Mesothelial cell of epicardium (in vitro differentiated cells): ENCODE measurements at regions not wholly inside any gene's neighbourhood (a gene's known extent, or its start where the extent isn't known, plus 50 kb on each side); places are given as distances from the start of the nearest gene placed in this dataset.
A peak's percentile ranks its signal among the peaks of the same experiment; 100 is the strongest.

Source experiments
- DNase-seq, 2 experiments: peaks; one replicate each; pipeline ENCODE4 v3.0.0; 2021; ENCODE audit warnings: low spot score in 2 of 2; ENCODE audit not compliant: unreplicated experiment in 2 of 2
- H3K27ac Mint-ChIP-seq: 2 replicates; pipeline ENCODE4 v1.8.0; 2021; ENCODE audit warnings: mixed read lengths
- H3K27me3 Mint-ChIP-seq: 2 replicates; pipeline ENCODE4 v1.8.0; 2021; ENCODE audit warnings: low read depth, mixed read lengths
- H3K36me3 Mint-ChIP-seq: 2 replicates; pipeline ENCODE4 v1.8.0; 2021; ENCODE audit warnings: mixed read lengths
- H3K4me1 Mint-ChIP-seq: 2 replicates; pipeline ENCODE4 v1.8.0; 2021; ENCODE audit warnings: mixed read lengths
- H3K4me3 Mint-ChIP-seq: 2 replicates; pipeline ENCODE4 v1.8.0; 2021; ENCODE audit warnings: mild to moderate bottlenecking, moderate library complexity, mixed read lengths
- H3K9me3 Mint-ChIP-seq: 2 replicates; pipeline ENCODE4 v1.8.0; 2021; ENCODE audit warnings: mixed read lengths
- TF ChIP-seq, protein P1 (sequence below): fragments of 200-600 bp; sonication (generic); IDR thresholded peaks from one replicate; pipeline ENCODE4 v1.5.0; 2021; ENCODE audit warnings: antibody characterized with exemption; ENCODE audit not compliant: unreplicated experiment

DNA sequence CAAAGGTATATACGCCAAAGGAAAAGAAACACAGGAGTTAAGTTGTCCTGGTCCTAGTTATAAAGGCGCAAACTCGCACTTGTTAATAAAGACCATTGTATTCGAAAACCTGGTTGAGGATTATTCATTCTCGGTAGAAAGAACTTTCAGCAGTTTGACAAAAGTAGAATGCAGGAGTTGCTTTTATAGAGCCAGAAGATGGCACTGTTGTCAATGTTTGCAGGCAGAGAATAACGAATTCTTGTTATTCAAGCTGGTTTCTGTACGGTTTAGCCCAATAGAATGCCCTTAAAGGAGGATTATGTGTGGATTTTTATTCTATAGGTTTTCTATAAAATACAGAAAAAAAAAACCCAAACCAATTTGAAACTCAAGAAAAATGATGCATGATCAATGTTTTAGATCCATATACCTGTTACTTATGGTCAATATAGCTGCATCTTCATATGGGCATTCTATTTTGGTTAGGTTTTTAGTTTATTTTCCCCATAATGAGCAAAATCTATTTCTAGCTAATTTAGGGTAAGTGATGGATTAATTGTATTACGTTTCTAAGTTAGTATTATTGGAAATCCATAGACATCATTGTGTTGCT lies 510.3 kb downstream of the PLCL1 start:
- TF ChIP-seq, protein P1, sequence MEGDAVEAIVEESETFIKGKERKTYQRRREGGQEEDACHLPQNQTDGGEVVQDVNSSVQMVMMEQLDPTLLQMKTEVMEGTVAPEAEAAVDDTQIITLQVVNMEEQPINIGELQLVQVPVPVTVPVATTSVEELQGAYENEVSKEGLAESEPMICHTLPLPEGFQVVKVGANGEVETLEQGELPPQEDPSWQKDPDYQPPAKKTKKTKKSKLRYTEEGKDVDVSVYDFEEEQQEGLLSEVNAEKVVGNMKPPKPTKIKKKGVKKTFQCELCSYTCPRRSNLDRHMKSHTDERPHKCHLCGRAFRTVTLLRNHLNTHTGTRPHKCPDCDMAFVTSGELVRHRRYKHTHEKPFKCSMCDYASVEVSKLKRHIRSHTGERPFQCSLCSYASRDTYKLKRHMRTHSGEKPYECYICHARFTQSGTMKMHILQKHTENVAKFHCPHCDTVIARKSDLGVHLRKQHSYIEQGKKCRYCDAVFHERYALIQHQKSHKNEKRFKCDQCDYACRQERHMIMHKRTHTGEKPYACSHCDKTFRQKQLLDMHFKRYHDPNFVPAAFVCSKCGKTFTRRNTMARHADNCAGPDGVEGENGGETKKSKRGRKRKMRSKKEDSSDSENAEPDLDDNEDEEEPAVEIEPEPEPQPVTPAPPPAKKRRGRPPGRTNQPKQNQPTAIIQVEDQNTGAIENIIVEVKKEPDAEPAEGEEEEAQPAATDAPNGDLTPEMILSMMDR = peak; percentile 36
- Mint-ChIP-seq H3K36me3 (no peaks in the 10 kb centered on the region), H3K4me3 (no peak overlapping the region), H3K4me1 (no peaks in the 10 kb centered on the region), H3K27me3 (peaks cover 58% of the 10 kb centered on the region), H3K9me3 (no peaks in the 10 kb centered on the region), H3K27ac (no peak overlapping the region)
- no peak for DNase-seq

GRCh38 chr2:198312596-198313483 lies 508.4 kb downstream of the PLCL1 start:
- no peak for DNase-seq
- Mint-ChIP-seq H3K36me3 (no peaks in the 10 kb centered on the region), H3K4me3 (no peak overlapping the region), H3K4me1 (no peaks in the 10 kb centered on the region), H3K9me3 (no peaks in the 10 kb centered on the region), H3K27ac (no peak overlapping the region), H3K27me3 (peaks cover 52% of the 10 kb centered on the region)
- TF ChIP-seq, protein P1 = no peak

DNA sequence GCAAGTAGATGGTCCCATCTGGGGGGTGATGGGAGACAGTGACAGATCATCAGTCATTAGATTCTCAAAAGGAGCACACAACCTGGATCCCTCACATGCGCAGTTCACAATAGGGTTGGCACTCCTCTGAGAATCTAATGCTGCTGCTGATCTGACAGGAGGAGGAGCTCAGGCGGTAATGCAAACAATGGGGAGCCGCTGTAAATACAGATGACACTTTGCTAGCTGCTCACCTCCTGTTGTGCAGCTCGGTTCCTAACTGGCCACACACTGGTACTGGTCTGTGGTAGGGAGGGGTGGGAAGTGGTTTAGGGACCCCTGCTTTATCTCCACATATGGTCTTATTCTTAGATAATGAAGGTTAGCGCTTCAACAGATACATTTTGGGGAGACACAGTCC lies 506.6 kb downstream of the PLCL1 start:
- Mint-ChIP-seq H3K4me3 (no peak overlapping the region), H3K27me3 (peaks cover 52% of the 10 kb centered on the region), H3K9me3 (no peaks in the 10 kb centered on the region), H3K36me3 (no peaks in the 10 kb centered on the region), H3K4me1 (no peaks in the 10 kb centered on the region), H3K27ac (no peak overlapping the region)
- DNase-seq = no peak
- TF ChIP-seq, protein P1 = no peak

DNA sequence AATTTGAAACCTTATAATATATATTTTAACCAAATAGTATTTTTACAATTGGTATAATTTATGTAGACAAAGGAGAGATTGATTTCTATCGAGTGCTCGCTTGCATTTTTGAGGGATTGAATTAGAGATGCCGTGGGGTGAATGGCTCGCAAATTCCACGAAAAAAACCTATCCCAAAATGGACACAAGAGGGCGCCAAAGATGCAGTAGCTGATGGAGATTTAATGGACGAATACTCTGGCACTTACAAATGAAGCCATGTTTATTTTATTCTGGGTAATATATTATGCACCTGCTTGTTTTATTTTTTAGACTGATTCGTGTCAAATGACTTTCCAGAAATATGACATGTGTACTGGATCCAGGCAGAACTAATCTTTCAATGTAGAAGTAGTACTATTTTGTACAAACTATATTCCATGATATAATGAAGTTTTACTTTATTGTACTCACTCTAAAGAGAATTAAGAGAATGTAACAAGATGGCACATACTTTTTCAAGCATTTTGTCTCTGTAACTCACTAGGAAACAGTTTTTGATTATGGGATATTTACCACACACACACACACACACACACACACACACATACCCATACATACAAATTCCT lies 505.4 kb downstream of the PLCL1 start:
- Mint-ChIP-seq H3K27me3 (peaks cover 51% of the 10 kb centered on the region), H3K4me3 (no peak overlapping the region)

DNA sequence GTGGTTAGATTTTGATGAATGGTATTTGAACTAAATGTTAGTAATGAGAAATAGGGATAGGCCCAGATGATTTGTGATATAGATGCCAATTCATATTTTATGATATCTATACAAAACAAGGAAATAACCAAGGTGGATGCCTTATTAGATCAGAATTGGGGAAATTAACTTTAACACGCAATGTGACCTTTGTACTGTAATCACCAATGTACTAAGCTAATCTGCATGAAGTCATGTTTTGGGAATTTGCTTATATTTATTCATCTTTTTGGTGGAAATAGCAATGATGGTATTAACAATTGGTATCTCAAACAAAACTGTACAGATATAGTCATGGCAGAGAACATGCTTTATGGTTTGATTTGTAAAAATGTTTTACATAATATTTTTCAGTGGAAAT lies 504.7 kb downstream of the PLCL1 start:
- H3K36me3 Mint-ChIP-seq = no peaks in the 10 kb centered on the region
- H3K4me3 Mint-ChIP-seq = no peak overlapping the region
- H3K4me1 Mint-ChIP-seq = no peaks in the 10 kb centered on the region
- H3K27ac Mint-ChIP-seq = no peak overlapping the region
- DNase-seq = no peak
- H3K9me3 Mint-ChIP-seq = no peaks in the 10 kb centered on the region
- H3K27me3 Mint-ChIP-seq = peaks cover 50% of the 10 kb centered on the region
- TF ChIP-seq, protein P1 = no peak

More for the DNA sequence above, 505.4 kb downstream of the PLCL1 start:
- Mint-ChIP-seq H3K36me3 (no peaks in the 10 kb centered on the region), H3K27ac (no peak overlapping the region), H3K9me3 (no peaks in the 10 kb centered on the region), H3K4me1 (no peaks in the 10 kb centered on the region)
- TF ChIP-seq, protein P1 = peak; percentile 93
- DNase-seq = peak in 1 of 2 experiments; percentile 58
